NCI-H526 treated with DMSO at 0.1 percent for 48 hours (cell line): ENCODE measurements at regions not wholly inside any gene's neighbourhood (a gene's known extent, or its start where the extent isn't known, plus 50 kb on each side); places are given as distances from the start of the nearest gene placed in this dataset.
A peak's percentile ranks its signal among the peaks of the same experiment; 100 is the strongest.

Experiments used
- DNase-seq: peaks from one replicate; lab custom pipeline; 2025; lab: John Stamatoyannopoulos, UW

- DNase-seq: peak; percentile 23
Observed at GRCh38 chr14:58947814-58948445, 240.5 kb upstream of the DAAM1 start.

GRCh38 chr14:58950555-58950954 lies 237.9 kb upstream of the DAAM1 start:
- no peak for DNase-seq

GRCh38 chr14:58951143-58951542 lies 237.3 kb upstream of the DAAM1 start:
- DNase-seq: no peak

- DNase-seq: no peak
Observed at GRCh38 chr14:58954052-58954451, 234.4 kb upstream of the DAAM1 start.

- DNase-seq: no peak
Observed at GRCh38 chr14:58954901-58955861, 233.3 kb upstream of the DAAM1 start.

- no peak for DNase-seq
Observed at GRCh38 chr14:58961045-58961731, 227.3 kb upstream of the DAAM1 start.

- DNase-seq: peak; percentile 26
Observed at GRCh38 chr14:58963873-58964597, 224.4 kb upstream of the DAAM1 start.

- DNase-seq: no peak
Observed at GRCh38 chr14:58964598-58964928, 223.9 kb upstream of the DAAM1 start.

GRCh38 chr14:58965601-58966000 lies 222.9 kb upstream of the DAAM1 start:
- DNase-seq: no peak

GRCh38 chr14:58966997-58967396 lies 221.5 kb upstream of the DAAM1 start:
- DNase-seq: no peak

GRCh38 chr14:58969951-58970751 lies 218.3 kb upstream of the DAAM1 start:
- no peak for DNase-seq

- no peak for DNase-seq
Observed at GRCh38 chr14:58972233-58973017, 216.0 kb upstream of the DAAM1 start.

- DNase-seq: no peak
Observed at GRCh38 chr14:58977366-58977765, 211.1 kb upstream of the DAAM1 start.

- DNase-seq: no peak
Observed at GRCh38 chr14:58978343-58978742, 210.1 kb upstream of the DAAM1 start.

GRCh38 chr14:58979325-58979724 lies 209.1 kb upstream of the DAAM1 start:
- DNase-seq: no peak

GRCh38 chr14:58981840-58982239 lies 206.6 kb upstream of the DAAM1 start:
- DNase-seq: no peak

- no peak for DNase-seq
Observed at GRCh38 chr14:58985786-58986185, 202.7 kb upstream of the DAAM1 start.

GRCh38 chr14:58987591-58987990 lies 200.9 kb upstream of the DAAM1 start:
- DNase-seq: no peak

GRCh38 chr14:58992935-58993334 lies 195.5 kb upstream of the DAAM1 start:
- no peak for DNase-seq

GRCh38 chr14:58994130-58994529 lies 194.3 kb upstream of the DAAM1 start:
- DNase-seq: no peak

GRCh38 chr14:59004012-59004411 lies 184.5 kb upstream of the DAAM1 start:
- DNase-seq: no peak
